Glomerular endothelial cell (primary cell): ENCODE measurements at regions not wholly inside any gene's neighbourhood (a gene's known extent, or its start where the extent isn't known, plus 50 kb on each side); places are given as distances from the start of the nearest gene placed in this dataset.
"Not testable (repeated sequence)": the region's sequence is repeated elsewhere in the genome, so short reads cannot be mapped to it uniquely, and the experiment has no call there.

Experiments used
- DNase-seq: peaks from one replicate; pipeline ENCODE4 v3.0.0-alpha.2; 2011; ENCODE audit warnings: low read depth, low spot score; ENCODE audit errors: extremely low read depth

- peak; percentile 87 for DNase-seq
Observed at GRCh38 chr3:27559835-27560234, 75.7 kb upstream of the SLC4A7 start.

GRCh38 chr3:27559381-27559780, 75.2 kb upstream of the SLC4A7 start:
- no peak for DNase-seq

GRCh38 chr3:27557411-27557810, 73.2 kb upstream of the SLC4A7 start:
- no peak for DNase-seq

- DNase-seq: no peak
Observed at GRCh38 chr3:27556887-27557286, 72.7 kb upstream of the SLC4A7 start.

- DNase-seq: no peak
Observed at GRCh38 chr3:27554706-27555105, 70.5 kb upstream of the SLC4A7 start.

GRCh38 chr3:27553886-27554540, 69.8 kb upstream of the SLC4A7 start:
- DNase-seq: no peak

- DNase-seq: not testable (repeated sequence)
Observed at GRCh38 chr3:27552708-27553107, 68.5 kb upstream of the SLC4A7 start.

- DNase-seq: not testable (repeated sequence)
Observed at GRCh38 chr3:27551413-27551812, 67.2 kb upstream of the SLC4A7 start.

GRCh38 chr3:27545061-27545460, 60.9 kb upstream of the SLC4A7 start:
- DNase-seq: no peak

- no peak for DNase-seq
Observed at GRCh38 chr3:27544372-27544865, 60.2 kb upstream of the SLC4A7 start.

GRCh38 chr3:27542476-27542875, 58.3 kb upstream of the SLC4A7 start:
- no peak for DNase-seq

- no peak for DNase-seq
Observed at GRCh38 chr3:27540231-27540630, 56.0 kb upstream of the SLC4A7 start.

- no peak for DNase-seq
Observed at GRCh38 chr3:27536491-27536890, 52.3 kb upstream of the SLC4A7 start.

GRCh38 chr3:27535809-27536392, 51.7 kb upstream of the SLC4A7 start:
- no peak for DNase-seq

- peak; percentile 98 for DNase-seq
Observed at GRCh38 chr3:27533718-27534573, 49.8 kb upstream of the SLC4A7 start.
